ENCODE measurements at regions not wholly inside any gene's neighbourhood (a gene's known extent, or its start where the extent isn't known, plus 50 kb on each side); places are given as distances from the start of the nearest gene placed in this dataset.
"Not testable (repeated sequence)": the region's sequence is repeated elsewhere in the genome, so short reads cannot be mapped to it uniquely, and the experiment has no call there.

DNA sequence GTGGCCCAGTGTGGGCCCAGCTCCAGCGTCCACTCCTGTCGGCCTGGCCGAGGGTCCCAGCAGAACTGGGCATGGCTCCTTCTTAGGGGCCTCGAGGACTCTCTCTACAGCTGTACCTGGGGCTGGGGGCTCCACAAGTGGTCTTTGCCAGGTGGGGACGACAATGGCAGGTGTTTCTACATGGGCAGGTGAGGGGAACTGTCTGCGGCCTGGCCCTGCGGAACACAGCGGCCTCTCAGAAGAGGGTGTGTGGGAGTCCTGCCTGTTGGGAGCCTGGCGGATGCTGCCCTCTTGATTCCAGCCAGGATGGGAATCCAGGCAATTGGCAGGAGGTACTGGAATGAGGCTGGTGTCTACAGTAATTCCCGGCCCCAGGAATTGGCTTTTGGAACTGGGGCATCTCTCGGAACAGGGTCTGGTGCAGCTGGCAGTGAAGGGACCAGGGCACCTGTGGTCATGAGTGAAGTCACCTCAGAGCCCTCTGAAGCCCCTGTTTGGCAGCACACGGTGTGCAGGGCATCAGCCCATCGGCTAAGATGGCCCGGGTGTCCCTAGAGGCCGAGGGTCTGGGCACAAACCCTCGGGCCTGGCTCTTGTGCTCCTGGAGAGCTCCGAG, 357.9 kb downstream of the TMEM121 start:
- DNase-seq, result not testable (repeated sequence)

DNA sequence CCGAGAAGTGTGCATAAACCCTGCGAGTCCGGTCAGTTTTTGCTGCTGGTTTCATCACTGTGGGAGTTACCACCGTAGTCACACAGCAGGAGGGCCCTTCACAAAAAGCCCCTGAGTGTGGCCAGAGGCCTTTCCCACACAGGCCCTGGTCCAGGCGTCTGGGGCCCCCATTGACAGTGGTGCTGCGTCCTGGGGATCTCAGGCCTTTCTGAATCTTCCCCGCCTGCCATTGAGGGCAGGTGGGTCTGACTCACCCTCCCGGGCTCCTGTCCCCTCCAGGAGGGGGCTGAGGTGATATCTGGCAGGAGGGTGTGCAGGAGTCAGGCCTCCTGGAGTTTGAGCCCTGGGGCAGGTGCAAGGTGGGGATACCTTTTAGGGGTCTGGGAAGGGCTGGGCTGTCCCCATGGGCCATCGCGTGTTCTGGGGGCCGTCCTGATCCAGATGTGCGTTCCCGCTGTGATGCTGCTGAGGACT, 358.5 kb downstream of the TMEM121 start:
- no peak for DNase-seq

DNA sequence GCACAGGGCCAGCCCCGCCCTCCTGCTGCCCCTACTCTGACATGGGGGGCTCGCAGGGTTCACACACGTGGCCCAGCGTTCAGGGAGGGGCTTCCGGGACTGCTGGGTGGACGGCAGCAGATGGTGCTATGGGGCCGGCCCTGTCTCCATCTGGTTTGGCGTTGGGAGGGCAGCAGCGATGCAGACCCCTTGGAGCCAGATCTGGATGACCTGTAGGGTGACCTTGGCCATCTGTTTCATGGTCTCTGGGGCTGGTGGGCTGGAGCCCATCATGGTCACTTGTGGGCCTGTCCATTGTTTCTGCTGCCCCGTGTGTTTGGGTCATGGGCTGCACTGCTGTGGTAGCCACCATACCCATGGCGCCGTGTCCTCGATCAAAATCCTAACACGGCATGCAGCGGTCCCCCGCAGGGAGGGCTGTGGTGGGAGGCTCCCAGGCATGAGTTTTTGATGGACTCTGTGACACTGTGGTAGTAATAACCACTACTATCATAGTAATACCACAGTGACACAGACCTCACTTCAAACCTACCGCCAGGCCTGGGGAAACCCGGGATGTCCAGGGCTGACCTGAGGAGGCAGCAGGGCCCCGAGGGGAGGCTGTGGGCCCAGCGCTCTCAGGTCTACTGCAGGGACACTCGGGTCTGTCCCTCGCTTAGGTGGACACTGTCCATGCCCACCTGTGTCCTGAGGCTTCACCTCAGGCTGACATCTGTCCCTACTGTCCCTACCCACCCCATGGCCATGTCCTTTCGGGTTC, 359.4 kb downstream of the TMEM121 start:
- no peak for DNase-seq

DNA sequence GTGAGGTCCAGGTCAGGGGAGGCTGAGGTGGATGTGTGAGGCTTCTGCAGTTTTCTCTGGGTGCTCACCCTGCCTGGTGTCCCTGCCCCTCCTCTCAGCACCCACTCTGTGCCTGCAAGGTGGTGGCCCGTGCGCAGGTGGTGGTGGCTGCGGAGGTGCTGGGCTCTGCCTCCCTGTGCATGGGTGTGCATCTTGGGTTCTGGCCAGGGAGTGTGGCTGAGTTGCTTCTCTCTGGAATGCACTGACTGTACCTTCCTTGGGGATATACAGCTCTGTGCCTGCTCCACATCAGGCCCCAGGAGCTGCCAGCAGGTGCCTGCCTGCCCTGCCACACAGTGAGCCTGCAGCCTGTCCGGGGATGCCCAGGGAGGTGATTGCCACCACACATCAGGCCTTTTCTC, 360.4 kb downstream of the TMEM121 start:
- DNase-seq, result not testable (repeated sequence)

DNA sequence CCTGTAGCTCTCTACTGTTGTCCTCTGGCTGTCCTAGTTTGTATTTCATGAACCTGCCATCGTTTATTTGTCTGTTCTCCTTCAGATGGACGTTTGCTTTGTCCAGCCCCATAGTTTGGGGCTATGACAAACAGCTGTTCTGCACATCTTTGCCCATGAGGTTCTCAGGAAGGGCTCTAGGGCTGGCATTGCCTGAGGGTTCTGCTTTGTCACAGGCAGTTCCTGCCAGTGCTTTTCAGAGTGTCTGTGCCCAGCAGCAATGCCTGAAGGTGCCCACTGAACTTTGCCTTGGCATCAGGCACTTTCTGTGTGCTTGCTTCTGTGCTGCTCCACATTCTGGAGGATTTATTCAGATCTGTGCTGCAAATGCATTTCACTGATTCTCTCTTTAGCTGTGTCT, 361.3 kb downstream of the TMEM121 start:
- no peak for DNase-seq

DNA sequence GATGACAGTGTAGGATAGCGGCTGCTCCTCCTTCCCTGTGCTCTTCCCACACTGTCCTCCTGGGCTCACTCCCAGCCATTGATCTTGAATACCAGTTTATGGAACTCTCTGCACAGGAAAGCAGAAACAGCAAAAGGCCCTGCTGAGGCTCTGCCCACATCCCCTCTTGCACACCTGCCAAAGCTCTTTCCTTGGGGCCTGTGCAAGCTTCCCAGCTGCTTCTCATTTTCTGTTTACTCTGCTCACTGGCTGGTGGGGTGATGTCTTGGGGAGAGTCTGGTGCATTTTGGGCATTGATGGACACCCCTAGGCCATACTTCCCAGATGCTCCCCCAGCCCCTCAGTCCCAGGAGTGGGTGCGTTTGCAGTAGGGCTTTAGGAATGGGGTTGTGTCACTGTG, 361.8 kb downstream of the TMEM121 start:
- peak; percentile 35 for DNase-seq

DNA sequence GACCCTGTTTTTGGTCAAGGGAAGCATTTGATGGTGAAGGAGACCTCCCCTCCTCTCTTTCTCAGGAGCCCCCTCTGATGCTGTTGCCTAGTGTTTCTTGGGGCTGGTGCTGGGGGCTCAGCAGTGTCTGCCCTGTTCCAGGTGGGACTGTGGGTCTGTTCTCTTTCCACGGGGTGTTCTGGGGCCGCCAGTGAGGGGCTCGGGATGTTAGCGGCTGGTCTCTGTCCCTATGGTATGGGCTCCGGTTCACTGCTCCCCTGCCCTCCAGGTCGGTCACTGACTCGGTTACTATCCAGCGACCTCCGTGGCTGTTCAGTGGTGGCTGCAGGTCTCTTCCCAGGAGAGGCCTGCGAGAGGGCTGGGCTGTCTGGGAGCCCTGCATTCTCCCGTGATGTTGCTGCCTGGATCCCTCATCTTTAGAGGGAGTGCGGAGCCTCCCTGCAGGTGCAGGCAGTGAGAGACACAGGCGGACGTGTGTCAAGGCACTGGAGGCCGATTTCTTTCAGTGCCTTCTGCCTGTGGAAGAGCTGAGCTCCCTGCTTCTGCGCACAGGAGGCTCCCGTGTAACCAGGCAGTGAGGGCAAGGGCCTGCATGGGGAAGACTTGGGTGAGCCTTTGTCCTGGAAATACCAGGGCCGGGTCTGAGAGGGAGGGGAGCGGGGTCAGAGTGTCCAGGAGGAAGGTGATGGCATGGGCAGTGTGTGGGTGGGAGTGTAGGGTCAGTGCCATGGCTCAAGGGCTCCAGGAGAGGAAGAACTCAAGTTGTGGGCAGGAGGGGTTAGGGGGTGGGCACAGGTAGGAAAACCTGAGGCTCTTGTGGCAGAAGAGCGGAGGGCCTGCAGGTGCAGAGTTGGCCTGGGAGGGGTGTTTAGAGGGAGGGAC, 362.6 kb downstream of the TMEM121 start:
- DNase-seq, result no peak

DNA sequence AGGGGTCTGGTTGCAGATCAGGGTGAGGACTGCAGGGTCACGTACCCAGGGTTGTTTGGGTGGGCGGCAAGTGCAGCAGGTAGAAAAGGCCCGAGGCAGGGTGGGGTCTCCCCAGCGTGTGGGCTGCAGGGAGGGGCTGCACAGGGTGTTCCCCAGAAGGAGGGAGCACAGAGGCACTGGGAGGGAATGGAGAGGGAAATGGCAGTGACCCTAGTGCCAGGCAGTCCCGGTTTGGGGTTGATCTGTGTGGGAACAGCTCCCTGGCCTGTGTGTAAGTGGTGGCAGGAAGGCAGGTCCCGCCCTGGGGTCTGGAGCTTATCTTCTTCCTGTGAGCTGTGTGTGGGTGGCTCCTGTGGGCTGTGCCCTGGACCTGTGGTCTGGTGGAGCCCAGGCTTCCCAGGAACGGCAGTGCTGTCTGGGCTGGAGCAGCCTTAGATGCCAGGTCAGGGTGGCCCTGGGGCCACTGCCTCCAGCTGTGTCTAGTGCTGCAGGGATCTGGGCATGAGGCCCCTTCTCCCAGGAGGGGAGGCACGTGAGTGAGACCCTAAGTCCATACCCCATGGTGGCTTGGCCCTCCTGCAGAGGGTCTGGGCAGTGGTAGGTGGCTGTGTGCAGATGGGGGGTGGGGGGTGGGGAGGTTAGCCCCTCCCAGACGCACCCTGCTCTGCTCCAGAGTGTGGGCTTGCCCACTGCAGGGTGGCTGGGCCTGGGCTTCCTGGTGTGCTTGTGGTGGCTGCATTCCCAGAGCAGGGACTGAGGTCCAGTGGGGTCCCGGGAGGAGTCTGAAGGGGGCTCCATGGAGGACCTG, 363.5 kb downstream of the TMEM121 start:
- peak; percentile 95 for DNase-seq

DNA sequence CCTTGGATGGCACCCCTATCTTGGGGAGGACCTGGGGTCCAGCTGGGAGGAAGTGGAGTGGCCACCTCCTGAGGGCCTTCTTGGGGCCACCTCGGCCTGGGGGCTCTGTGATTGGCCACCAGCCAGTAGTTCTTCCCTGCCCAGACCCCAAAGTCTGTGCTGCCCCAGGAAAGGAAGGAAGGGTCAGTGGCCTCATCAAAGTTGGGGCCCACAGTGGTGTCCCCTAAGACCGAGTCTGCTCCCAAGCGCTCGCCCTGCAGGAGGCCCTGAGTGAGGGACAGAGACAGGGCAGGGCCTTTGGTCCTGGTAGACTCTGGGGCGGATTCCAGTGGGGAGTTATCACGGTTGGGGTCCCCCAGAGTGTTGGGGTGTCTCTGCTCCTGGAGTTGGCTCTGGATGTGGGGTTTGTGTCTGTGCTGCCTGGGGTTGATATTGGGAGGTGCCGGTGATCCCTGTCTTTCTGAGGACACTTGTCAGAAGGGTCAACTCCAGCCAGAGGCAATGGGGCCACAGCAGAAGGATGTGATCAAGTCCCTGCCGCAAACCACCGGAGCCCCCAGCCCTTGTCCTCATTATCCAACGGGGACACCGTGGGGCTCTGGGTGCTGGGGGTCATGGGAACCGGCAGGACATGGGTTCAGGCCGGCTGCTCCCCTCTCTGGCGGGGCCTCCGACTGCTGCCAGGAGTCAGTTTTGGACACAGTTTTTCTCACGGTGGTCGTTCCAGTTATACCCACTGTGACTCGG, 364.3 kb downstream of the TMEM121 start:
- DNase-seq, result no peak

DNA sequence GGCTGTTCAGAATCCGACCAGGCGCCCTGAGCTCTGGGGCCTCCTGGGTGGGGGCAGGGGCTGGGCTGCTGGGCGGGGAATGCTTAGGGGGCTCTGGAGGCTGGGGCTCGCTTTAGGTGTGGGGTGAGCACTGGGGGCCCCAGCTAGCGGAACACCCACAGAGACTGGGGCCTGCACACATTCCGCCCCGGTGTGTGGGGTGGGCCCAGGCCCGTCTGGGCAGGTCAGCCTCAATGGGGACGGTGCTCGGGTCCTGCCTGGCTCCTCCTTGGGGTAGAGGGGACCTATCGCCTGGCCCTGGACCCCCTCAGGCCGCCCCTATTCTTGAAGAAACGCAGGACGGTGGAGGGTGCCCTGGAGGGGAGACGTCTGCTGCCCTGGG, 364.8 kb downstream of the TMEM121 start:
- DNase-seq, result no peak

DNA sequence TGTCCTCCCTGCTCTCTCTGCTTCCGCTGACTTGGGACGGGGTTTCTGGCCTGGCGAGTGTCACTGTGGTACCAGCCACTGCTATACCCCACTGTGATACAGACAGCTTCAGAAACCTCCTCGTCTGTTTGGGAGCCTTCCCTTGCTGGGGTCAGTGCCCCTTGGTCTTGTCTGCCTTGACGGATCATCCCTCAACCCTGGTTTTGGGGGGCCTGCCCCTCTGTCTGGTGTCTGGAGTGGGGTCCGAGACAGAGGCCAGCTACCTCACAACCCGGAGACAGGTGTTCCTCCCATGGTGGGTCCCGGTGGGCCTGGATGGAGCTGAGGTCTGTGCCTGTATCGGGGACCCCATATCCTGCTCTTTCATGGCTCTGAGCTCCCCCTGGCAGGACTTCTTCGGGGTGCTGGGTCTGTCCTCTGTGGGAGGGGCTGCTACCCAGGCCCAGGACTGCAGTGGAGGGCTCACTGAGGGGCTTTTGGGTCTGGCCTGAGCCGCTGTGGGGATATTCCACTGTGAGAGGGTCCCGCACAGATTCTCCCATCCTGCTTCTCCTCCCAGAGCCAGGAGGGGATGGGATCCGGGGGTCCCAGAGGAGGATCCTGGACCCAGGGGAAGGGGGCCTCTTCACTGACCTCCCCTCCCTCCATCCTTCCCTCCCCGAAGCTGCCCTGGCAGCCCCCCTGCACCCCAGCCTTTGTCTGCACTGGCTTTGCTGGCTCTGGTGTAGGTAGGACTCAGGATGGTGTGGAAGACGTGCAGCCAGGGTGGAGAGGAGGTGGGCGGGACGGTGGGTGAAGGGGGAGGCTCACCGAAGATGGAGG, 365.5 kb downstream of the TMEM121 start:
- DNase-seq, result no peak

DNA sequence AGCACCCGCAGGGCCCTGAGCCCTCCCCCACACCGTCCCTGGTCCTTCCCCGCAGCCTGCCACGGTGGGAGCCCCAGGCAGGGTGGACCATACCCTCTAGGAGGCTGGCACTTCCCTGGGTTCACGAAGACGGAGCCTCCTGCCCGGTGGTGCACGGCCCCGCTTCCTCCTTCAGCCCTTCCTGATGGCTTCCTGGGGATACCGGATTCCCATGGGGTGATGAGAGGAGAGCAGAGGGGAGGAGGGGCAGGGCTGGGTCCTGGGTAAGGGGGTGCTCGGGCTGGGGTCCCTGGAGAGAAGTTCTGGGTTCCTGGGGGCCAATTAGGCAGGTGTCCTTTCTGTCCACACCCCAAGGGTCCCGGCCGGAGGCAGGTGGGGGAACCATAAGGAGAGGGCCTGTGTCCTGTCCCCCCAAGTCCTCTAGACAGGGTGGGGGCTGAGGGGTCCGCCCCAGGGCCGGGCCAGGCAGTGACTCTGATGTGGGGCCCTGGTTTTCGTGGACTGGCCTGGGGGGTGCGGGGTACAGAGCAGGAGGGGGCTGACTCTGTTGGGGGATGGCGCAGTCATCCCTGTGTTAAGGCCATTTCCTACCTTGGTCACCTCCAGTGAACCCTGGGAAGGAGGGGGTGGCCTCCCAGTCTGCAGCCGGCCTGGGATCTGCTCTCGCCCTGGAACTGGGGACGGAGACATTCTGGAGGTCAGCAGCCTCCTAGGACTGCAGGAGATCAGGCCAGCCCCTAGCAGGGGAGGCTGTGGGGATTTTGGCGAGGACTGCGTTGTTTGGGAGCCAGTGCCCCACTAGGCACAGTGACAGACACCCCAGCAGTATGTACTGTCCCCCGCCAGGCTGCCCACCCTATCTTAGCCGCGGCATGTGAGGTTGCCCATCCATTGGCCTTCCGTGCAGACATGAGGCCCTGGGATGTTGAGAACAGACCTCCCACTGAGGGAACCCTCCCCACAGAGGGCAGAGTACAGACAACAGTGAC, 366.4 kb downstream of the TMEM121 start:
- not testable (repeated sequence) for DNase-seq

DNA sequence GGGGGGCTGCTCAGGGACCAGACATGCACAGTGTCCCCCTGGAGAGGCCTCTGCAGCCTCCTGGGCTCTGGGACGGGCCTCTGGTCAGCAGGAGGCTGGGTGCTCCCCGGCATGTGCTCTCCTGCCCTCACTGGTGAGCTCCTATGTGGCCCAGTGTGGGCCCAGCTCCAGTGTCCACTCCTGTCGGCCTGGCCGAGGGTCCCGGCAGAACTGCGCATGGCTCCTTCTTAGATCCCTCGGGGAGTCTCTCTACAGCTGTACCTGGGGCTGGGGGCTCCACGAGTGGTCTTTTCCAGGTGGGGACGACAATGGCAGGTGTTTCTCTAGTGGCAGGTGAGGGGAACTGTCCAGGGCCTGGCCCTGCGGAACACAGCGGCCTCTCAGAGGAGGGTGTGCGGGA, 367.3 kb downstream of the TMEM121 start:
- DNase-seq, result not testable (repeated sequence)

DNA sequence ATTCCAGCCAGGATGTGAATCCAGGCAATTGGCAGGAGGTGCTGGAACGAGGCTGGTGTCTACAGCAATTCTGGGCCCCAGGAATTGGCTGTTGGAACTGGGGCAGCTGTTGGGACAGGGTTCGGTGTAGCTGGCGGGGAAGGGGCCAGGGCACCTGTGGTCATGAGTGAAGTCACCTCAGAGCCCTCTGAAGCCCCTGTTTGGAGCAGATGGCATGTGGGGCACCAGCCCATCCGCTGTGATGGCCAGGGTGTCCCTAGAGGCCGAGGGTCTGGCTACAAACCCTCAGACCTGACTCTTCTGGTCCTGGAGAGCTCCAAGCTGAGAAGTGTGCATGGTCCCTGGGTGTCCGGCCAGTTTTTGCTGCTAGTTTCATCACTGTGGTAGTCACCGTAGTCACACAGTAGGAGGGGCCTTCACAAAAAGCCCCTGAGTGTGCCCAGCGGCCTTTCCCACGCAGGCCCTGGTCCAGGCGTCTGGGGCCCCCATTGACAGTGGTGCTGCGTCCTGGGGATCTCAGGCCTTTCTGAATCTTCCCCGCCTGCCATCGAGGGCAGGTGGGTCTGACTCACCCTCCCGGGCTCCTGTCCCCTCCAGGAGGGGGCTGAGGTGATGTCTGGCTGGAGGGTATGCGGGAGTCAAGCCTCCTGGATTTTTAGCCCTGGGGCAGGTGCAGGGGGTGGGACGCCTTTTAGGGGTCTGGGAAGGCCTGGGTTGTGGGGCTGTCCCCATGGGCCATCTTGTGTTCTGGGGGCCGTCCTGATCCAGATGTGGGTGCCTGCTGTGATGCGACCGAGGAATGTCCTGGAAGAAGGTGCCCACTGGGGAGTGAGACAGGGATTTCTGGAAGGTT, 368.0 kb downstream of the TMEM121 start:
- DNase-seq, result no peak

DNA sequence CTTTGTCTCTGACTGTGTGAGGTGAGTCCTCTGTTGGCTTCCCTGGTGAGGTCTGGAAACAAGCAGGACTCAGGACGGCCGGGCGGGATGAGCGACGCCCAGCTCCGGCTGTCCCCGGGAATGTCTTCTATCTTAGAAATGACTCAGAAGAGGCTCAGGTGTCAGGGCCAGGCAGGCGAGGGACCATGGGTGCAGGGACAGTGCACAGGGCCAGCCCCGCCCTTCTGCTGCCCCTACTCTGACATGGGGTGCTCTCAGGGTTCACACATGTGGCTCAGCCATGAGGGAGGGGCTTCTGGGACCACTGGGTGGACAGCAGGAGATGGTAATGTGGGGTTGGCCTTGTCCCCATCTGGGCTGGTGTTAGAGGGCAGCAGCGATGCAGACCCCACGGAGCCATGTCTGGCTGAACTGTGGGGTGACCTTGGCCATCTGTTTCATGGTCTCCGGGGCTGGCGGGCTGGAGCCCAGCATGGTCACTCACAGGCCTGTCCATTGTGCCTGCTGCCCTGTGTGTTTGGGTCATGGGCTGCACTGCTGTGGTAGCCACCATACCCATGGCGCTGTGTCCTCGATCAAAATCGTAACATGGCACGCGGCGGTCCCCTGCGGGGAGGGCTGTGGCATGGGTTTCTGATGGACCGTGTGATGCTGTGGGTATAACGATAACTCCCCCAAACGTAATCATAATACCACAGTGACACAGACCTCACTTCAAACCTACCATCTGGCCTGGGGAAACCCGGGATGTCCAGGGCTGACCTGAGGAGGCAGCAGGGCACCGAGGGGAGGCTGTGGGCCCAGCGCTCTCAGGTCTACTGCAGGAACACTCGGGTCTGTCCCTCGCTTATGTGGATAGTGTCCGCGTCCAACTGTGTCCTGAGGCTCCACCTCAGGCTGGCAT, 368.8 kb downstream of the TMEM121 start:
- DNase-seq, result no peak

DNA sequence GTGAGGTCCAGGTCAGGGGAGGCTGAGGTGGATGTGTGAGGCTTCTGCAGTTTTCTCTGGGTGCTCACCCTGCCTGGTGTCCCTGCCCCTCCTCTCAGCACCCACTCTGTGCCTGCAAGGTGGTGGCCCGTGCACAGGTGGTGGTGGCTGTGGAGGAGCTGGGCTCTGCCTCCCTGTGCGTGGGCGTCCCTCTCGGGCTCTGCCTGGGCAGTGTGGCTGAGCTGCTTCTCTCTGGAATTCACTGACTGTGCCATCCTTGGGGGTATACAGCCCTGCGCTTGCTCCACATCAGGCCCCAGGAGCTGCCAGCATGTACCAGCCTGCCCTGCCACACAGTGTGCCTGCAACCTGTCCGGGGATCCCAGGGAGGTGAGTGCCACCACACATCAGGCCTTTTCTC, 369.8 kb downstream of the TMEM121 start:
- not testable (repeated sequence) for DNase-seq

DNA sequence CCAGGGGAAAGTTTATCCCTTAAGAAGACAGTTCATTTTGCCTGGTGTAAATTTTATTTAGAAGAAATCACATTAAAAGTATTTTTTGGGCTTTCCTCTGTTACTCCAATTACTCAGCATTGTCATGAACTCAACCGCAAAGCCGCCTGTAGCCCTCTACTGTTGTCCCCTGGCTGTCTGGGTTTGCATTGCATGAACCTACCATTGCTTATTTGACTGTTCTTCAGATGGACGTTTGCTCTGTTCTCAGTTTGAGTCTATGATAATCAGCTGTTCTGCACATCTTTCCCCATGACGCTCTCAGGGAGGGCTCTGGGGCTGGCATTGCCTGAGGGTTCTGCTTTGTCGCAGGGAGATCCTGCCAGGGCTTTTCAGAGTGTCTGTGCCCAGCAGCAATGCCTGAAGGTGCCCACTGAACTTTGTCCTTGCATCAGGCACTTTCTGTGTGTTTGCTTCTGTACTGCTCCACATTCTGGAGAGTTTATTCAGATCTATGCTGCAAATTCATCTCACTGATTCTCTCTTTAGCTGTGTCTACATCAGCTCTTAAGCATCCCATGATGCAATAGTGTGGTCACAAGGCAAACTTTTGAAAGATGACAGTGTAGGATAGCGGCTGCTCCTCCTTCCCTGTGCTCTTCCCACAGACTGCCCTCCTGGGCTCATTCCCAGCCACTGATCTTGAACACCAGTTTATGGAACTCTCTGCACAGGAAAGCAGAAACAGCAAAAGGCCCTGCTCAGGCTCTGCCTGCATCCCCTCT, 370.8 kb downstream of the TMEM121 start:
- DNase-seq, result peak; percentile 30
